ENCODE measurements at regions not wholly inside any gene's neighbourhood (a gene's known extent, or its start where the extent isn't known, plus 50 kb on each side); places are given as distances from the start of the nearest gene placed in this dataset. TPM values are rescaled to one million over a fixed set of nuclear protein-coding genes. Genes with fewer than 3 reads are reported as not detected.

- DNase-seq (ENCODE audit: low spot score in 2 of 2) (no peak), FAIRE-seq (no peak)
These were observed 1669.6 kb downstream of the OTOL1 start for GRCh38 chr3:163166197-163166596.

DNA sequence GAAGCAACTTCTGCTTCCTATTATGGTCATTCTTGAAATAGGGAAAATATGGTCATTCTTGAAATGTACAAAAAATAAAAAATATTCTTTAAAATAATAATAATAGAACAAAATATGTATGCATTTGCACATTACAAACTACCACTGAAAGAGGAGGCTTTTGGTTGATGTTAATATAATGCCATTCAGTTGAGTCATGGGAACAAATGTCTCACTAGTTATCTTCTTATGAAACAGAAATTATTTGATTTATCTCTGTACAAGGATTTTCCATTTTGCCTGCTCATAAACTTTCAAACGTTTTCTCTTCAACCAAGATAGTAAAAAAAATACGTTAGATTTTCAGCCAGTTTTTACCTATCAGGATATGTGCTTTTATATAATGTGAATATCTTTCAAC lies 1662.7 kb downstream of the OTOL1 start:
- DNase-seq (ENCODE audit: low spot score in 2 of 2) (no peak), FAIRE-seq (no peak)

DNA sequence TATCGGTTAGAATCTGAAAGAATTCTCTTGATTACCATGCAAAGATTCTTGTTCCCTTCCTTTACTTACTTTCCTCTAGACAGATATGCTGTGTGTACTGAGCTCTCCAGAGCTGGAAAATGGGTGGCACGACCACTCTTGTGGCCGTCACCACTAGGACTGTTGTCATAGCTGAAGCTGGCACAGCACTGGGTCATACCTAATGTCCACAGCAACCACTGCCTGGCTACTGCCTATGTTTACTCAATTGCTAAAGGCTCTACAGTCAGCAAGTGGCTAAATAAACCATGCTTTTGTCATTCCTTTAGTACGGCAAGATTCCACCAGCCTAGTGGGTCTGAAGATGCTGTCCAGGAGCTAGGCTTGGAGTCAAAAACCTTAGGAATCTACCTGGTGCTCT lies 1643.0 kb downstream of the OTOL1 start:
- no peak for DNase-seq (ENCODE audit: low spot score in 2 of 2)
- no peak for FAIRE-seq

DNA sequence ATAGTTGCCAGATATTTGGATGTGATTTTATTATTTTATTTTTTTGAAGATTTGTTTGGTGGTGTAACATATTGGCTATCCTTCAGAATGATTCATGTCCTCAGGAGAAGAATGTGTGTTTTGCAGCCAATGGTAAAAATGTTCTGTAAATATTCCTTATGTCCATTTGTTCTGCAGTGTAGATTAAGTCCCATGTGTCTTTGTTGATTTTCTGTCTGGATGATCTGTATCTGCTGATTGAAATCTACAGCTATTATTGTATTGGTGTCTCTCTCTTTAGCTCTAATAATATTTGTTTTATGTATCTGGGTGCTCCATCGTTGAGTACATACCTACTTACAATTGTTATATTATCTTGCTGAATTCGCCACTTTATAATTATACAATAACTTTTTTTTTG lies 1641.7 kb downstream of the OTOL1 start:
- DNase-seq (ENCODE audit: low spot score in 2 of 2) (no peak), FAIRE-seq (no peak)

DNA sequence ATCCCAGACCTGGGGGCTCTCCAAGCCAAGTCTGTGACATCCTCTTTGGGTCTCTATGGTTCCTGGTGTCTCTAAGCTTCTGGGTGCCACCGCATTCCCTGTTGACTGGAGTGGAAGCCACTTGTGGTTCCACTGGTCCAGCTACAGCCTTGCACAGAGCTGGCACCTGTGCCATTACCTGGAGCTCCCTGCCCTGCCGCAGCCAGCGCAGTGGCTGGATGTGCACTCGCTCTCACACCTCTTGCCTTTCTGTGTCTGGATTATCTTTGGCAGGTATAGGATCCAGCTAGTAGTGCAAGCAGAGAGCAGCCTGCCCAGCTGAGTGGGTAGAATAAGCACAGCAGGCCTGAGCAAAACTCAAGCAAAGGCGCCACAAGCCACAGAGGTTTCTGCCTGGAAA lies 1635.5 kb downstream of the OTOL1 start:
- FAIRE-seq (no peak), DNase-seq (ENCODE audit: low spot score in 2 of 2) (no peak)

DNA sequence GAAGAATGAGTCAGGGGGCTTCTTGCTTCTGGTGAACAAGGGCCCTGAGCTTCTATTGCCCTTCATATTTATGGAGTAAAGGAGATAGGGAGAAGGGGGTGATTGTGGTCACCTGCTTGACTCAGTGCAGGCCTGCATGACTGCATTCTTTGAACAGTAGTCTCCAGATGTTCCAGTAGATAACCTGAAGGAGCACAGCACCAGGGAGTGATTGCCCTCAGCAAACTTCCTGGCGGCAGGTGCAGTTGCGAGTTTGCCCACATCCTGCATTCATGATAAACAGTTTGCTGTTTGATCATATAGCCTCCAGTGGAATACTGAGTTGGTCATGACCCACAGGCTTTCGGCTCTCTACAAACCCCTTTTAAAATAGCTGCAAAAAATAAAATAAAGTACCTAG lies 1632.7 kb downstream of the OTOL1 start:
- DNase-seq (ENCODE audit: low spot score in 2 of 2) (no peak), FAIRE-seq (no peak)

DNA sequence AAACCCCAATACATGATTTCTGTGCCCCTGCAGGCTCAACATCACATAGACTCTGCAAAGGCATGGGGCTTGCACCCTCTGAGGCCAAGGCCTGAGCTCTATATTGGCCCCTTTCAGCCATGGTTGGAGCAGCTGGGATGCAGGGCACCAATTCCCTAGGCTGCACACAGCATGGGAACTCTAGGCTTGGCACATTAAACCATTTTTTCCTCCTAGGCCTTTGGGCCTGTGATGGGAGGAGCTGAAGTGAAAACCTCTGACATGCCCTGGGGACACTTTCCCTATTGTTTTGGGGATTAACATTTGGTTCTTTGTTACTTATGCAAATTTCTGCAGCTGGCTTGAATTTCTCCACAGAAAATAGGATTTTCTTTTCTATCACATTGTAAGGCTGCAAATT lies 1629.5 kb downstream of the OTOL1 start:
- no peak for FAIRE-seq
- DNase-seq (ENCODE audit: low spot score in 2 of 2), result no peak

Small RNAs in the stretch of these regions (small RNA-seq; reads per million reads assigned to genes)
- not detected for gene MIR1263
- not detected for gene RNU7-82P
